ENCODE measurements at regions not wholly inside any gene's neighbourhood (a gene's known extent, or its start where the extent isn't known, plus 50 kb on each side); places are given as distances from the start of the nearest gene placed in this dataset.
"Not testable (repeated sequence)": the region's sequence is repeated elsewhere in the genome, so short reads cannot be mapped to it uniquely, and the experiment has no call there.

DNA sequence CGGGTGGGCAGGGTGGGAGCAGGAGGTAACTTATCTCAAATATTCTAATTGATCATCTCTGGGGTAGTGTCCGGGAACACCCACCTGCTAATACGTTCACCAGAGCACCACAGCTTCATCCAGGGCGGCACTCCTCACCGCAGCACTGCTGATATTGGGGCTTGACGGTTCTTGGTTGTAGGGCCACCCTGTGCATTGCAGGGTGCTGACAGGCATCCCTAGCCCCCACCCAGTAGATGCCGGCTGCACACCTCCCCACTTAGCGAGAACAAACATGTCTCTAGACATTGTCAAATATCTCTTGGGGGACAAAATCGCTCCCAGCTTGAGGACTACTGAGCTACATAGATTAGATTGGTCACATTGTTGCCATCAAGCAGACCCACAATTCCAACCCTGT, 73.9 kb upstream of the WASF3 start:
- DNase-seq, result no peak

DNA sequence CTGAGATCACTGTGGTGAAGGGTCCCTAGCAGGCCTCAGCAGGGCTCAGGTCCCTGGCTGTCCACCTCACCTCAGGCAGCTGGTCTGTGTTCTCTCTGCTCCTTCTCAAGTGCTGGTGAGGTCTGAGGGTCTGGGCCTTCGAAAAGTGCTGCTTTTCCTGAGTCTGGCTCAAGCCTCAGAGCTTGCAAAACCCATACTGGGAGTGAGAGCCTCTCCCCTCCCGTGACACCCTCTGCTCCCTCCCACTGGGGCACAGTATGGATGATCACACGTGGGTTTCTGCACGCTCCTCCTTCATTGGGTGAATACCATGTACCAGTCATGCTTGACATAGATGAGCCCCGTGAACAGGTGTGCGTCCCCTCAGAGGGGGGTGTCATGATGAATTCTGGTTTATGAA, 73.3 kb upstream of the WASF3 start:
- no peak for DNase-seq

DNA sequence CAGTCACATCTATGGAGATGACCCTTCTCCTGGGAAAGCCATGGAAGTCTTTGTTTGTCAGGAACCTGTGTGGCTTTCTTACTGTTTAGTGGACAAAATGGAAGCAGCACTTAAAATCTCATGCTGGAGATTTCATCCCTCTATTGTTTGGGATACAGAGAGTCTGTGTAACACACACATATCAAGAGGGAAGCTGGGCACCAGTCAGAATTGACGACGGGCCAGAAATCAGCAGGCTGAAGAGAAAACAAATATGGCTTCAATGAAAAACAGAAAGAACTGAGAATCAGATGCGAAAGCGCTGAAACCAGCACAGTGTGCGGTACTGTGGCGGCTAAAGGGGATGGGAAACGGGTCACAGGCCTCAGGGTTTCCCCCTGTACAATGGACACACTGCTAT, 72.2 kb upstream of the WASF3 start:
- no peak for DNase-seq

DNA sequence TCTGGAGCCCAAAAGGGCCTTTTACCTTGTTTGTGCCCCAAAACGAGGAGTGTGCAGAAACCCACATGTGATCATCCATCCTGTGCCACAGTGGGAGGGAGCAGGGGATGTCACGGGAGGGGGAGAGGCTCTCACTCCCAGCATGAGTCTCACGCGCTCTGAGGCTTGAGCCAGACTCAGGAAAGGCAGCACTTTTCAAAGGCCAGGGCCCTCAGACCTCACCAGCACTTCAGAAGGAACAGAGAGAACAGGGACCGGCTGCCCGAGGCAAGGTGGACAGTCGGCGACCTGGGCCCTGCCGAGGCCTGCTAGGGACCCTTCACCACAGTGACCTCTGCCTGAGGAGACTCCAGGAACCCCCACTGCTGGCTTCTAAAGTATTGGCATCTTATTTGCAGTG, 71.7 kb upstream of the WASF3 start:
- DNase-seq, result no peak

DNA sequence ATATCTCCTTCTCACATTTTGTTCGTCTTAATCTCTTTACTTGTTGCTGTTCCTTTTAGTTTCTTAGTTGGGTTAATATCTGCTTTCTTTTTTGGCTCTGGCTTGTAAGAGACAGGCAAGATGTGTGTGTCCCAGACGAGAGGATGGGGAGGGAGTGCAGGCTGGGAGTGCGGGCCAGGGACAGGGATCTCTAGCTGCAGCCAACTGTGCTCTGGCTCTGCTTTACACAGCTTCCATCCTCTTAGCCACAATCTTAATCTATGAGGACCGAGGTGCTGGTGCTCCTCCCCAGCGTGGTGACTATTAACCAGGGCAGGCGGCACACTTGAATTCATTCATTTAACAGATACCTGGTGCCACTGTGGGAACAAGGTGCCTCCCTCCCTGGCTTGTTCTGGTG, 70.9 kb upstream of the WASF3 start:
- no peak for DNase-seq

DNA sequence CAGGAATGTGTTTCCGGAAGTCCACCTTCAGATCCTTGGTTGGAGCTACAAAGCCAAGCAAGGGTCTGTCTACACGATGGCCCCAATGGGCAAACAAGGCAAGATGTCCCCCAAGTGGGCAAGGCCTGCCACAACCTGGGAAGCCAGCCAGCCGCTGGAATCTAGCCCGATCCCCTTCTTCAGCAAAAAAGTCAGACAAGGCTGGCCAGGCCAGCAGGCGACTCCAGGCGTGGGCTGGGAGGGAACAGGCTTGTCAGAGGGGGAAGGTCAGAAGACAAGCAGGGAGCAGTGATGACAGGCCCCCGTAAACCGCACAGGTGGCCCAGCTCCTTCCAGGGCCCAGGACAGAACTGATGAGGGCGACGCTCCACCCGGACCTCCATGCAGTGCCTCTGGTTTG, 69.7 kb upstream of the WASF3 start:
- no peak for DNase-seq

DNA sequence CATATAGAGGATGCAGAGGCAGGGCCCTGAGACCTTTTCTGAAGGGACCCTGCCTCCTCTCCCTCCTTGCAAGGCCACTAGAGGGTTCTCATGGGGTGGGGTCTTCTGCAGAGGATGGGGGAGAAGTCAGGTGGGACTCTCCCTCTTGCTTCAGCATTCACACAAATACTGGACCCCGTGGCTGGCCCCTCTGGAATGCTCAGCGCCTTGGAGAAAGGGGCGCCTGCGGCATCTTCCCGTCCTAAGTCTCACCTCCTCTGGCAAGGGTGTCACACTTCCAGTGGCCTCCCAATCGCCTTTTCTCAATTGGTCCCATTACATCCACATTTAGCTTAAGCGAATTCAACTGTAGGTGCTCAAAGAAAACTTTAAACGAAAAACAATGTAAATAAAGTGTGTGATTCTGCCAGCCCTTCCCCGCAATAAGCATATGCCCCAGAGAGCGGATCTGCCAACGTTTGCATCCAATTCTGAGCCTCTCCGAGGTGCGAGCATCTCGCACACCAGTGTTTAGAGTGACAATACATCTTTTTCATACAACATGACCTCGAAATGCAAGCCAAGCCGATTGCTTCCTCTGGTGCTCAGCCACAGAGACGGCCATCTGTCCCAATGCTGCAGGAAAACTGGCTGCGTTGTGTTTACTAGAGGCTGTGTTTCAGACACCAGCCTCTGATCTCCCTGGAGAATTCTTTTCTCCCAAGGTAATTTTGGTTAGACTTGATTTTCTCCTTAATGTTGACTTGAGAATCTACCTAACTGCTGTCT, 69.1 kb upstream of the WASF3 start:
- DNase-seq, result no peak

DNA sequence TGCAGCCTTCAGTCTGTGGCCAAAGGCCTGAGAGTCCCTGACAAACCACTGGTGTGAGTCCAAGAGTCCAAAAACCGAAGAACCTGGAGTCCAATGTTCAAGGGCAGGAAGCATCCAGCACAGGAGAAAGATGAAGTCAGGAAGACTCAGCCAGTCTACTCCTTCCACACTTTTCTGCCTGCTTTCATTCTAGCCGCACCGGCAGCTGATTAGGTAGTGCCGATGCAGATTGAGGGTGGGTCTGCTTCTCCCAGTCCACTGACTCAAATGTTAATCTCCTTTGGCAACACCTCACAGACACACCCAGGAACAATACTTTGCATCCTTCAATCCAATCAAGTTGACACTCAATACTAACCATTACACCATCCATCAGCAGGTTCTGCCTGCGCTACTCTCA, 65.2 kb upstream of the WASF3 start:
- DNase-seq, result not testable (repeated sequence)

DNA sequence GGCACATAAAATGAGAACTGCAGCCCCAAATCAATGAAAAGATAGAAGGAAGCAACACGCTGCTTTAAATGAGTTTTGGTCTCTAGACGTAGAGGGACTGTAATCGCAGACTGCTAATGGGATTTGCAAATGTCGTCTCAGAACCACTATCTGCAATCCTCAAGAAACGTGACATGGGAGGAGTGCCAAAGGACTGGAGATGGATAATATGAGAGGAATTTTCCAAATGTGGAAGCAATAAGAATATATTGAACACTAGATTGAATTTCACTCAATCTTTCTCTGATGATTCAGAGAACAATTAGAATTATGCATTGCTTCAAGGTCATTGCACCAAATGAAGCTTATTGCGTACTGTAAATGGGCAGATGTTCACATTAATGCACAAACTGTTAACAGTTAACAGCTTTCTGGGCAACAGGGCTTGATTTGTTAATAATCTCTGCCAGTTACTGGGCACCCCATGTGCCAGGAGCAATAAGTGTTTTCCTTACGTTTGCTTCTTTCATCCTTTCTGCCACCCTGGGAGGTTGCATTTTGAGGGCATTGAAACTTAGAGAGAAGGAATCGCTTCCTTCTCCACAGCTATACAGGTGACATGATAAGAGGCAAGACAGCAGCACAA, 62.8 kb upstream of the WASF3 start:
- DNase-seq, result no peak

DNA sequence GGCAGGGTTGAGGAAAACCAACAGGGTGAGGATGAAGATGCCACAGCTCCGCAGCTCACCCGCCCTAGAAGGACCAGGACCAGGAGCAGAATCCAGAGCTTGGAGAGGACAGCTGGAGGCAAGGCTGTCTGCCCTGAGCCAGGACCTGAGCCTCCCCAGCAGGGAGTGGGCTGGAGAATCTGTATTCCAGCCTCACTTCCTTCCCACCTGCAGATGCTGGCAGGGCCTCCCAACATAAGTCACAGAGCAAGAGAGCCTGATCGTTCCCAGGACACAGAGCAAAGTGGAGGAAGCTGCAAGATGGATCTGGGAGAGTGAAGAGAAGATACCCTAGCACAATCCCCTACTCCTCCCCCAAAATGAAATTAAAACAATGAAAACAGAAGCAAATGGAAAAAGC, 61.7 kb upstream of the WASF3 start:
- no peak for DNase-seq

DNA sequence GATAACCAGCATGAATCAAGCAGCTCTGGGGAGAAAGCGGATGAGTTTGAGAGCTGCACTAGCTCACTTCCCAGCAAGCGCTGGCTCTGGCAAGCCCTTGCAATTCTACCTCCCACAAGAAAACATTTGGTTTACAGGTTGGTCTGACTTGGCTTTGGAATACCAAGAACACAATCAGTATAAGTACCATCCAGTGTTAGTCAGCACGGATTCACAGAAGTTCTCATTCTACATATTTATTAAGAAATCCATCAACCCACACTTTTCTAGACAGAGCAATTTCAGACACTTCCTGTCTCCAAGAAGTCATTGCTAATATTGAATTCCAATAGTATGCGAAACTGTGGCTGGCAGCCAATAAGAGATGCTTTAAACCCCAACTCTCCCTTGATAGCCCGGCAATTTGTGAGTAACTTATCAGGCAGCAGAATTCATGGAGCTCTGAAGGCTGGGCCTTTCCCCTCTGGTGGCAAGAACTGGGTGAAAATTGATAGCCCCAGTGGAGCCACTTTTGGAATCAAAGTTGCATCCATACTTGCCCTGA, 59.4 kb upstream of the WASF3 start:
- no peak for DNase-seq

DNA sequence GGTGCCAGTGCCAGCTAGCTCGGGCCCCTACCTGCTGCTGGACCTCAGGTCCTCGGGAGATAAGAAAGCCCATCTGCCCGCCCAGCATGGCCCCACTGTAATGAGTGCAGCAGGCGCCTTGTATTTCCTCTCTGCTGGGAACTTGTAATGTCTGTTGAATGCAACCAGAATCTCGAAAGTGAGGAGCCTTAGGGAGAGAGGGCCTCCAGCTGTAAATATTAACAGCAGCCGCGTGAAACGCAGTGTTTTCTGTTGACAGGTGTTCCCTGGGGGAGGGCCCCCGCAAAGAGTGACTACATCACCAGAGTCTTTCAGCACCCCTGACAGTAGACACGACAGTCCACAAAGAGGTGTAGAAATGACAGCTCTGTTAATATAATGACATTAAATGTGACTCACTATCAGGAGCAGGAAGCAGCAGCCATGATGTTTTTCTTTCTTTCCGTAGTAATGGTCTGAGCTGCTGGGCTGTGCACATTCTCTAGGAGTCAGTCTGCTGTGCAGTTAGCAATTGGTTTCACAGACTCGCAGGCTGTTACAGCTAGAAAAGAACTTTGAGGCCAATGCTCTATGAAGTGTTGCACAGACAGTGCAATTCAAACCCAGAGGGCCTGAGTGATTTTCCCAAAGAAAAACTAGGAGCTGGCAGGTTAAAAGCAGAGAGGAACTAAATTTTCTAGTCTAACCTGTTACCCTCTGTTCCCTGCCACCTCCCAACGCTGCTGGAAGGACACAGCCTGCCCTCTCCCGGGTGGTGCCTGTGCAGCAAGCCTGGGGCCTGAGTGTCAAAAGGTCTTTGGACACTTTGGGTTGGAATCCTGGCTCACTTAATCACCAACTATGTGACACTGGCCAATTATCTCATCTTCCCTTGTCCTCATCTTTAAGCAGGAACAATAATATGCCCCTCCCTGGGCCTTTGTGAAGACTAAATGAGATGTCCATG, 58.6 kb upstream of the WASF3 start:
- no peak for DNase-seq

DNA sequence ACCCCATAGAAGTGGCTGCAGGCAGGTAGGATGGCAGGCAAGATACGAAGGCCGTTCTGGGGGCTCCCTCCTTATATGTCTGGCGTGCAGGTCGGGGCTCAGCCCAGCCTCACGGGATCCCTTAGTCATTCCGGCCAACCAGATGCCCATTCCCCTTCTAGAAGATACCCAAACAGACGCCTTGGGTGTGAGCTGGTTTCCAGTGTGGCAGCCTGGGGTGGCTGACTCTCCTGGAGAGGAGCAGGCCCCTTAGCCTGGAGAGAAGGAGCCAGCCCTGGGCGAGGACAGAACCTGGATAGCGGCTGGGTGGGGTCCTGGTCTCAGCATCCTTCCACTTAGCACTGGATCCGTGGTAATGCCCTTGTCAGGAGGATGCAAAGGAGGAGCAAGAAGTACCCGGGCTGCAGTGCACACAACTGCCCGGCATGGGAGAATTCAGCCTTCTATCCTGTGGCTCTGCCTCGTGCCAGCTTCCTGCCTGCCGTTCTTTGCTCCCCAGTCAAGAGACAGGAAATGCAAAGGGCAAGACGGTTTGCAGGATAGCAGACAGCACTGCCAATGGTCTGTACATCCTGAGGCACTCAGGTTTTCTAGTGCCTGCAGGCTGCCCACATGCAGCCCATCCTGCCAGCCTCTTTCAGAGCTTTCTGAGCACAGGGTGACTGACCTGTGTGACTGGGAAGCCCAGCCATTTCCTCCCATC, 56.7 kb upstream of the WASF3 start:
- DNase-seq, result no peak

DNA sequence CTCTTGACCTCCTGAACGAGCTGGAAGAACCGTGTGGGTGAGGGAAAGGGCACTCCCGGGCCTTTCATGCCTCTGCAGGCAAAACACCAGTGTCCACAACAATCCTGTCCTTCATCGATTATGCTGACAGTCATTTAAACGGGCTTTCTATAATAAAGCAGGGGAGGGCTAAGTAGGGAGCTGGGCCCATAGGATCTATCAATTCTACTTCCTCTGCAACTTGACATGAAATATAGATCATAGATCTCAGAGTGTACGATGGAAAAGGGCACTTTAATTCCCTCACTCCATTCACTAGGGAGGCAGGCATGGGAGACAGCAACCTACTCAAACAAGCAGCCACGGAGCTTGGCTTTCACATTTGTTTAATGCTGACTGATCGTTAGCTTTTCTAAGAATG, 55.8 kb upstream of the WASF3 start:
- DNase-seq, result no peak

DNA sequence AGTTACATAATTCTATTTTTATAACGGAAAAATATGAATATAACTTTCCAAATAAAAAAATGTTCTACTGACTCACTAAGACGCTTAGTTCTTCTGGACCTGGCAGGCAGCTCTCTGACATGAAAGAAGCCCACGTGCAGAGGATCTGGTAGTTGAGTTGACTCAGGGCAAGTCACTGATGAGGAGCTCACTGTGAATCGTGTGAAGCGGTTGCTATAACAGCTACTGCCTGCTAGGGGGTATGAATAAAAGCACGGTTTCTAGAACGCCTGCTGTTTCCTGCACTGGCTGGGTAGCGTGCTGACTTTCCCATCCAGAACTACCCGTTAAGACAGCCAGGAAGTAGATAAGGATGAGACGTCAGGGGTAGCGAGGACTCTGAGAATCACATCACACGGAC, 54.7 kb upstream of the WASF3 start:
- DNase-seq, result peak; percentile 8

DNA sequence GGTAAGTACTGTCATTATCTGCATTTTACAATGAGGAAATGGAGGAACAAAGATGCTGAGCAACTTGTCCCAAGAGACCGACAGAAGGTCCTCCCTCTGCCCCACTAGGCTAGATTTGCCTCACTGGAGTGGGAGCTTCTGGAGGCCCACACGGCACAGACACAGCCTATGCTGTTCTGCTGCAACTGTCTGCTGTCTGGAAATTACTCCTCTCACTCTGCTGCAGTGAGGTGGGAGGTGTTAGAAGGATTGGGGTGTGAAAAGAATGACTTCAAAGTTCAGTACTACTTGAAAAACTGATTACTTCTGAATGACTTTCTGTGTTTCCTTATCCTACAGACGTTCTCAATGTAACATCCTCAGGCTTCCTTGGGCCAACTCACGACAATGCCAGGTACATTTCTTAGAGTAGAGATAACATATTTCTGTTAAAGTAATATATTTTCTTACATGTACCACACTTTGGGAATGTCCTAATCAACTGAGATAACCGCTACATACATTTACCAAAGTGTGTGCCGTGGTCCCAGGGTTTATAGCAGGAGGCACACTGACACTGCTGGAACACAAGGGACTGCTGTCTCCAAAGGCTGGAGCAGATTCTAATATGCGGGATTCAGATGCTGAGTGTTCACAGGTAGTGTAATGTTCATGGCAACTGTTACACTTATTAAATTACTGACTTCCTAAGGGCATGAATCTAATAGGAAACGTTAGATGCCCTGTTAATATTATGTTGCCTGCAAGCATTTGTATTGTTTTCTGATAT, 53.5 kb upstream of the WASF3 start:
- DNase-seq, result no peak
